Rectal smooth muscle tissue (tissue), 1 donor: ENCODE measurements at regions not wholly inside any gene's neighbourhood (a gene's known extent, or its start where the extent isn't known, plus 50 kb on each side); places are given as distances from the start of the nearest gene placed in this dataset.
A peak's percentile ranks its signal among the peaks of the same experiment; 100 is the strongest.
"Not testable (repeated sequence)": the region's sequence is repeated elsewhere in the genome, so short reads cannot be mapped to it uniquely, and the experiment has no call there.

ENCODE experiments used
- H3K27ac ChIP-seq: one replicate; pipeline ENCODE4 v1.7.0; 2013; ENCODE audit warnings: low read depth, low read length, inconsistent platforms
- H3K27me3 ChIP-seq: one replicate; pipeline ENCODE4 v1.7.0; 2013; ENCODE audit warnings: low read length; ENCODE audit not compliant: control insufficient read depth, insufficient read depth
- H3K36me3 ChIP-seq: one replicate; pipeline ENCODE4 v1.7.0; 2013; ENCODE audit warnings: low read length; ENCODE audit not compliant: control insufficient read depth, insufficient read depth
- H3K4me1 ChIP-seq: one replicate; pipeline ENCODE4 v1.7.0; 2013; ENCODE audit warnings: low read length; ENCODE audit not compliant: control insufficient read depth, insufficient read depth
- H3K4me3 ChIP-seq: one replicate; pipeline ENCODE4 v1.7.0; 2013; ENCODE audit warnings: low read length
- H3K9ac ChIP-seq: one replicate; pipeline ENCODE4 v1.7.0; 2013; ENCODE audit warnings: low read length

- H3K4me3 ChIP-seq, H3K27me3 ChIP-seq, H3K27ac ChIP-seq, H3K36me3 ChIP-seq, H3K4me1 ChIP-seq, H3K9ac ChIP-seq: not testable (repeated sequence)
Measured at GRCh38 chr6:100295172-100295571, 169.5 kb downstream of the SIM1 start.

- Histone ChIP-seq H3K4me3 (no peak overlapping the region), H3K4me1 (no peaks in the 10 kb centered on the region), H3K36me3 (no peaks in the 10 kb centered on the region), H3K27ac (no peak overlapping the region), H3K9ac (no peak overlapping the region), H3K27me3 (no peaks in the 10 kb centered on the region)
Measured at GRCh38 chr6:100289285-100289684, 175.4 kb downstream of the SIM1 start.

GRCh38 chr6:100288311-100288710 lies 176.4 kb downstream of the SIM1 start:
- no peak overlapping the region for H3K4me3 ChIP-seq
- no peaks in the 10 kb centered on the region for H3K4me1 ChIP-seq
- no peaks in the 10 kb centered on the region for H3K36me3 ChIP-seq
- H3K9ac ChIP-seq = no peak overlapping the region
- H3K27ac ChIP-seq = no peak overlapping the region
- no peaks in the 10 kb centered on the region for H3K27me3 ChIP-seq

GRCh38 chr6:100283285-100283684 lies 181.4 kb downstream of the SIM1 start:
- Histone ChIP-seq H3K9ac (no peak overlapping the region), H3K27me3 (no peaks in the 10 kb centered on the region), H3K4me1 (no peaks in the 10 kb centered on the region), H3K4me3 (no peak overlapping the region), H3K36me3 (no peaks in the 10 kb centered on the region), H3K27ac (no peak overlapping the region)

GRCh38 chr6:100281471-100281901 lies 183.2 kb downstream of the SIM1 start:
- peak overlapping the region; percentile 27 for H3K4me3 ChIP-seq
- H3K9ac ChIP-seq = no peak overlapping the region

GRCh38 chr6:100276311-100277057 lies 188.2 kb downstream of the SIM1 start:
- Histone ChIP-seq H3K27ac (no peak overlapping the region), H3K4me3 (no peak overlapping the region), H3K4me1 (no peaks in the 10 kb centered on the region), H3K9ac (no peak overlapping the region), H3K36me3 (no peaks in the 10 kb centered on the region), H3K27me3 (no peaks in the 10 kb centered on the region)

More at GRCh38 chr6:100281471-100281901, 183.2 kb downstream of the SIM1 start:
- no peaks in the 10 kb centered on the region for H3K36me3 ChIP-seq
- H3K27ac ChIP-seq = no peak overlapping the region
- H3K4me1 ChIP-seq = no peaks in the 10 kb centered on the region
- no peaks in the 10 kb centered on the region for H3K27me3 ChIP-seq

GRCh38 chr6:100274147-100274546 lies 190.6 kb downstream of the SIM1 start:
- Histone ChIP-seq H3K9ac (no peak overlapping the region), H3K36me3 (no peaks in the 10 kb centered on the region), H3K27me3 (no peaks in the 10 kb centered on the region), H3K27ac (no peak overlapping the region), H3K4me3 (no peak overlapping the region), H3K4me1 (no peaks in the 10 kb centered on the region)

- H3K27me3 ChIP-seq = no peaks in the 10 kb centered on the region
- no peaks in the 10 kb centered on the region for H3K4me1 ChIP-seq
- H3K9ac ChIP-seq = no peak overlapping the region
- no peaks in the 10 kb centered on the region for H3K36me3 ChIP-seq
- H3K4me3 ChIP-seq = no peak overlapping the region
- no peak overlapping the region for H3K27ac ChIP-seq
Measured at GRCh38 chr6:100271625-100272024, 193.1 kb downstream of the SIM1 start.

- Histone ChIP-seq H3K4me3 (no peak overlapping the region), H3K27me3 (no peaks in the 10 kb centered on the region), H3K9ac (no peak overlapping the region), H3K4me1 (no peaks in the 10 kb centered on the region), H3K36me3 (no peaks in the 10 kb centered on the region), H3K27ac (no peak overlapping the region)
Measured at GRCh38 chr6:100271202-100271601, 193.5 kb downstream of the SIM1 start.

- Histone ChIP-seq H3K9ac (no peak overlapping the region), H3K4me3 (no peak overlapping the region), H3K36me3 (no peaks in the 10 kb centered on the region), H3K27me3 (no peaks in the 10 kb centered on the region), H3K4me1 (no peaks in the 10 kb centered on the region), H3K27ac (no peak overlapping the region)
Measured at GRCh38 chr6:100269189-100269588, 195.5 kb downstream of the SIM1 start.

- Histone ChIP-seq H3K4me1 (no peaks in the 10 kb centered on the region), H3K27me3 (no peaks in the 10 kb centered on the region), H3K27ac (no peak overlapping the region), H3K36me3 (no peaks in the 10 kb centered on the region), H3K9ac (no peak overlapping the region), H3K4me3 (no peak overlapping the region)
Measured at GRCh38 chr6:100268326-100268725, 196.4 kb downstream of the SIM1 start.

GRCh38 chr6:100267721-100268123 lies 197.0 kb downstream of the SIM1 start:
- Histone ChIP-seq H3K4me3 (no peak overlapping the region), H3K4me1 (no peaks in the 10 kb centered on the region), H3K27me3 (no peaks in the 10 kb centered on the region)

More at GRCh38 chr6:100267721-100268123, 197.0 kb downstream of the SIM1 start:
- Histone ChIP-seq H3K27ac (no peak overlapping the region), H3K36me3 (no peaks in the 10 kb centered on the region), H3K9ac (no peak overlapping the region)
